Endothelial cell of umbilical vein (primary cell): ENCODE measurements at regions not wholly inside any gene's neighbourhood (a gene's known extent, or its start where the extent isn't known, plus 50 kb on each side); places are given as distances from the start of the nearest gene placed in this dataset.
A peak's percentile ranks its signal among the peaks of the same experiment; 100 is the strongest.

Experiments
- BruUV-seq: library from RNA; stranded (reverse); fragments of 400-500 nt; replicated peaks from 2 replicates; lab custom pipeline; 2021; lab: Mats Ljungman, UMichigan
- CTCF ChIA-PET: fragments of 300-600, 350-600 bp; sonication (Branson Sonifier 250); formaldehyde crosslinking; loops from one replicate; lab custom pipeline; 2021; ENCODE audit warnings: antibody characterized with exemption, inconsistent platforms; lab: Charles Lee
- POLR2A ChIA-PET: fragments of 300-600, 350-600 bp; sonication (Branson Sonifier 250); formaldehyde crosslinking; loops from one replicate; lab custom pipeline; 2021; ENCODE audit warnings: antibody characterized with exemption, inconsistent platforms; lab: Charles Lee
- DNase-seq: peaks from one replicate; pipeline ENCODE4 v3.0.0-alpha.2; 2011; ENCODE audit warnings: low read depth, low spot score
- FAIRE-seq: peaks from 2 replicates; lab custom pipeline; 2011; peaks lifted over from hg19 to GRCh38; lab: Jason Lieb, UNC
- H2AFZ ChIP-seq: 2 replicates; pipeline ENCODE4 v1.6.0; 2012; ENCODE audit warnings: low read depth, low read length, control low read depth, inconsistent platforms
- H3K27ac ChIP-seq: 2 replicates; pipeline ENCODE4 v1.5.1; 2011; ENCODE audit warnings: low read depth, mild to moderate bottlenecking, control low read depth, low read length, moderate library complexity; ENCODE audit not compliant: insufficient read depth
- H3K27me3 ChIP-seq, 2 experiments: 2 replicates each; pipeline versions ENCODE4 v1.6.0 to v1.6.1; 2011; ENCODE audit warnings: low read length in 2 of 2, mixed read lengths in 1 of 2; ENCODE audit not compliant: control insufficient read depth in 2 of 2, insufficient read depth in 2 of 2
- H3K36me3 ChIP-seq, 2 experiments: 2 replicates in 1 of 2; 3 replicates in 1 of 2; pipeline ENCODE4 v1.5.1; 2011; ENCODE audit warnings: low read length in 2 of 2, mild to moderate bottlenecking in 1 of 2, moderate library complexity in 1 of 2; ENCODE audit not compliant: control insufficient read depth in 2 of 2, insufficient read depth in 2 of 2; ENCODE audit errors: extremely low read depth in 1 of 2
- H3K4me1 ChIP-seq: 3 replicates; pipeline ENCODE4 v1.5.1; 2011; ENCODE audit warnings: mild to moderate bottlenecking, low read length; ENCODE audit not compliant: control insufficient read depth, insufficient read depth; ENCODE audit errors: extremely low read depth
- H3K4me2 ChIP-seq: 2 replicates; pipeline ENCODE4 v1.6.1; 2011; ENCODE audit warnings: low read length, control low read depth, mixed read lengths; ENCODE audit not compliant: insufficient read depth
- H3K4me3 ChIP-seq, 3 experiments: fragments of 200-600 bp in 1 of 3; sonication (generic), shearing (Covaris generic) in 1 of 3; replicated peaks in 1 of 3; 2 replicates each; pipeline ENCODE4 v1.5.1; 2011 to 2016; ENCODE audit warnings: control low read depth in 3 of 3, low read length in 3 of 3, mild to moderate bottlenecking in 2 of 3, inconsistent platforms in 1 of 3, low read depth in 1 of 3, moderate library complexity in 1 of 3; ENCODE audit not compliant: insufficient read depth in 1 of 3
- H3K79me2 ChIP-seq: 2 replicates; pipeline ENCODE4 v1.6.0; 2012; ENCODE audit warnings: low read length, inconsistent platforms; ENCODE audit not compliant: control insufficient read depth, insufficient read depth
- H3K9ac ChIP-seq: replicated peaks from 2 replicates; pipeline ENCODE3; 2011; ENCODE audit warnings: low read length, control low read depth; ENCODE audit not compliant: insufficient read depth; ENCODE audit errors: extremely low read depth
- H3K9me1 ChIP-seq: replicated peaks from 3 replicates; pipeline ENCODE4 v1.6.0; 2011; ENCODE audit warnings: mild to moderate bottlenecking, low read length; ENCODE audit not compliant: control insufficient read depth, insufficient read depth; ENCODE audit errors: extremely low read depth
- H3K9me3 ChIP-seq: replicated peaks from 2 replicates; pipeline ENCODE4 v1.5.1; 2012; ENCODE audit warnings: low read length, inconsistent platforms; ENCODE audit not compliant: control insufficient read depth, insufficient read depth
- H4K20me1 ChIP-seq: replicated peaks from 2 replicates; pipeline ENCODE3; 2011; ENCODE audit warnings: mild to moderate bottlenecking, low read length; ENCODE audit not compliant: control insufficient read depth, insufficient read depth; ENCODE audit errors: extremely low read depth
- MYC ChIP-seq: IDR thresholded peaks from one replicate; pipeline ENCODE4 v1.6.1; 2011; ENCODE audit warnings: mild to moderate bottlenecking, low read depth, low read length
- dilution Hi-C: fragments of 300-500 bp; cut with MboI; formaldehyde crosslinking; loops from one replicate; pipeline ENCODE4 v1.15.0; 2019; ENCODE audit warnings: low sequenced_read_pairs; ENCODE audit not compliant: extremely low pct_ligation_motif_present
- intact Hi-C: fragments of 100-400 bp; cut with micrococcal nuclease; formaldehyde crosslinking; loops from one replicate; pipeline ENCODE4 v1.10.0; 2022
- TF ChIP-seq, protein P1 (sequence below), 2 donors: IDR thresholded peaks; 1 replicate in 1 of 2; 2 replicates in 1 of 2; pipeline ENCODE4 v1.5.1; 2011; ENCODE audit warnings: low read length in 2 of 2, mild to moderate bottlenecking in 2 of 2, moderate library complexity in 2 of 2, control low read depth in 1 of 2, inconsistent platforms in 1 of 2, low read depth in 1 of 2; ENCODE audit not compliant: insufficient read depth in 1 of 2; ENCODE audit errors: extremely low read depth in 1 of 2
- TF ChIP-seq, protein P2 (sequence below): IDR thresholded peaks from 2 replicates; pipeline ENCODE4 v1.6.1; 2011; ENCODE audit not compliant: insufficient read depth, insufficient read length

DNA sequence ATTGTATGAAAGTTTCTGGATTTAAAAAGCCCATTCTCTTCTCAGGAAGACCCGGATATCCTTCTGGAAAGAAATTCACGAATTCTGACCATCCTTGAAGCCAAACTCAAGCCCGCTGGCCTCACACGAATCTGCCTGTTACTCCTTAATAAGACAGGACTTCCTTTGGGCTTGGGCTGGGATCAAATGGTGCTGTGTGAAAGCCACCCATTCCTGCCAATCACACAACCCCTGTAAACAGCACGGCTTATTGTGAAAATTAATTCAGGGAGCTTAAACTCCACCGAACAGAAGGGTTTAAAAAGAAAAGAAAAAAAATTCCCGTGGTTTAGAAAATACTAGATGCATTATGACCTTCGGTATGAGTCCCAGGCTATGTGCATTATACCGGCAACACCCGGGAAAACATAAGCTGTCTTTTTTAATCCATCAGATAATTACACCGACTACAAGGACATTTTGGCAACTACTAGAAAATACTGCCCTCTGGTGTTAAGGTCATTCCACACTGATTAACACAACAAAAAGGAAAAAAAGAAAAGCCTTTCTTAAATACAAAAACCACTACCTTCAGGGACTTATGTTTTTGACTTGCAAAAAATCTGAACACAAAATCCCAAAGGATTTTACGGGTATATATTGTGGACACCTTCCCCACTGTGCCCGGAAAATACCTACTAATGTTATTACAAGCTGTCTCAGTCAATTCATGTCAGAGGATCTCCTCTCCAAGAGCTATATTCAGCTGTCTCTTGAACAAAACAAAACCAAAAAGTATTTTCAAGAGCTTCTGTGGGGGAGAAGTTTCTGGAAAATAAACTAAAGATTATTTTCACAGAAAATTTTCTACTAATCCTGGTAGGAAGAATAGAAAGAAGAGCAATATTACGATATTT is 76.0 kb upstream of the LSM14A start:
- H3K9me1 ChIP-seq: no peaks in the 10 kb centered on the region
- intact Hi-C loops (loop anchor here (1.0 kb wide), 4 partner anchors 49 to 318 kb away; no protein-coding TSS in a partner anchor), dilution Hi-C loops (no loop called here)
- no peaks in the 10 kb centered on the region for H3K9me3 ChIP-seq
- H2AFZ ChIP-seq: no peak overlapping the region
- no peak overlapping the region for H3K4me3 ChIP-seq
- peak; percentile 59 for DNase-seq
- ChIA-PET POLR2A (interaction anchor here (0.7 to 1.0 kb wide), 2 partner anchors 318 to 374 kb away, joined by 3 read pairs; no protein-coding TSS in a partner anchor), CTCF (interaction anchor here (0.6 to 5.8 kb wide), 51 partner anchors 10 to 748 kb away, joined by 3 to 387 read pairs (median 5); partner anchors contain the start of gene KCTD15)
- TF ChIP-seq, protein P1, sequence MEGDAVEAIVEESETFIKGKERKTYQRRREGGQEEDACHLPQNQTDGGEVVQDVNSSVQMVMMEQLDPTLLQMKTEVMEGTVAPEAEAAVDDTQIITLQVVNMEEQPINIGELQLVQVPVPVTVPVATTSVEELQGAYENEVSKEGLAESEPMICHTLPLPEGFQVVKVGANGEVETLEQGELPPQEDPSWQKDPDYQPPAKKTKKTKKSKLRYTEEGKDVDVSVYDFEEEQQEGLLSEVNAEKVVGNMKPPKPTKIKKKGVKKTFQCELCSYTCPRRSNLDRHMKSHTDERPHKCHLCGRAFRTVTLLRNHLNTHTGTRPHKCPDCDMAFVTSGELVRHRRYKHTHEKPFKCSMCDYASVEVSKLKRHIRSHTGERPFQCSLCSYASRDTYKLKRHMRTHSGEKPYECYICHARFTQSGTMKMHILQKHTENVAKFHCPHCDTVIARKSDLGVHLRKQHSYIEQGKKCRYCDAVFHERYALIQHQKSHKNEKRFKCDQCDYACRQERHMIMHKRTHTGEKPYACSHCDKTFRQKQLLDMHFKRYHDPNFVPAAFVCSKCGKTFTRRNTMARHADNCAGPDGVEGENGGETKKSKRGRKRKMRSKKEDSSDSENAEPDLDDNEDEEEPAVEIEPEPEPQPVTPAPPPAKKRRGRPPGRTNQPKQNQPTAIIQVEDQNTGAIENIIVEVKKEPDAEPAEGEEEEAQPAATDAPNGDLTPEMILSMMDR (IDR thresholded peaks at IDR 0.05; ENCODE audit: extremely low read depth in 1 of 2, insufficient read depth in 1 of 2, low read depth in 1 of 2, low read length in 2 of 2): peak; percentile 33 to 47
- TF ChIP-seq, protein P2, sequence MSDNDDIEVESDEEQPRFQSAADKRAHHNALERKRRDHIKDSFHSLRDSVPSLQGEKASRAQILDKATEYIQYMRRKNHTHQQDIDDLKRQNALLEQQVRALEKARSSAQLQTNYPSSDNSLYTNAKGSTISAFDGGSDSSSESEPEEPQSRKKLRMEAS: no peak
- no peak for TF ChIP-seq MYC
- H3K4me1 ChIP-seq: no peaks in the 10 kb centered on the region
- peak; percentile 81 for FAIRE-seq
- peaks cover 0 to 4% of the 10 kb centered on the region in 2 experiments for H3K27me3 ChIP-seq
- no peaks in the 10 kb centered on the region for H3K79me2 ChIP-seq
- no peak overlapping the region for H3K4me2 ChIP-seq
- no TSS peak for BruUV-seq
- no peak overlapping the region for H3K27ac ChIP-seq
- H3K36me3 ChIP-seq: no peaks in the 10 kb centered on the region
- no peaks in the 10 kb centered on the region for H4K20me1 ChIP-seq
- no peak overlapping the region for H3K9ac ChIP-seq
